ENCODE measurements at regions not wholly inside any gene's neighbourhood (a gene's known extent, or its start where the extent isn't known, plus 50 kb on each side); places are given as distances from the start of the nearest gene placed in this dataset.

DNA sequence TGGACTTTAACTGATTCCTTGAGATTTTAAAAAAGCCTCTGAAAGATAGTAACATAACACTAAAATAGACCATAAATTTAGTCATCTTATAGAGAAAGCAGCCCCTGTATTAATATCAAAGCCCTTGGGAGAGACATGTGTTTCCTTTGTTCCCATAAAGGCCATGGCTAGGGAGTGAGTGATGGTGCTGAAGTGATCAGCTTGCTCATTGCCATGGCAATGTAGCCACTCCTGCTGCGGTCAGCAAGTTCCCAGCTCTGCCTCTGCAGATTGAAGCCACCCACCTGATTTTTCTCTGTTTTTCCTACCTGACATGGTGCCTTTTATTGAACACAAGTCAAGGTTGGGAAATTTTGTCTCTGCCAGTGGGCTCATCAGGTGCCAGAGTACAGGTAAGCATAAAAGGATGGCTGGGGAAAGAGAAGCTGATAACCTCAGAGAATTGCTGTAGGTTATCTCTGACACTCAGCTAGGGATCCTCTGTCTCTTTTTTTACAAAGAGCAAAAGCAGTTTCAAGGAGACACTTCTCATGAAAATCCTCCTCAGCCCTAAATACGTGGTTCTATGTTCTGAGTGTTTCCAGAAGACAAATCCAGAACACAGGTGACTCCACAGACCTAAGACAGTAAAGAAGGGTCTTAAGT lies 296.3 kb upstream of the NMUR2 start:
- no peak overlapping the region for H3K4me3 ChIP-seq
- ATAC-seq (no peak), DNase-seq (ENCODE audit: low read depth, low spot score) (no peak), FAIRE-seq (no peak)
- WGBS (ENCODE audit: insufficient coverage, insufficient replicate concordance, low lambda C conversion rate, missing lambda C conversion rate): 14% methylated on average over 2 of the region's 2 CpGs
- ChIA-PET POLR2A (no interaction called here), CTCF (no interaction called here), RAD21 (ENCODE audit: unreplicated experiment) (no interaction called here), SMC1A (ENCODE audit: uncharacterized antibody, unreplicated experiment) (no interaction called here)
- H3K4me1 ChIP-seq (ENCODE audit: control insufficient read depth, insufficient read depth, low read length): no peaks in the 10 kb centered on the region
- H3K9ac ChIP-seq (ENCODE audit: control insufficient read depth, insufficient read depth, low read length): no peak overlapping the region
- BruUV-seq (replicated peaks): no TSS peak
- TF ChIP-seq, protein P1, sequence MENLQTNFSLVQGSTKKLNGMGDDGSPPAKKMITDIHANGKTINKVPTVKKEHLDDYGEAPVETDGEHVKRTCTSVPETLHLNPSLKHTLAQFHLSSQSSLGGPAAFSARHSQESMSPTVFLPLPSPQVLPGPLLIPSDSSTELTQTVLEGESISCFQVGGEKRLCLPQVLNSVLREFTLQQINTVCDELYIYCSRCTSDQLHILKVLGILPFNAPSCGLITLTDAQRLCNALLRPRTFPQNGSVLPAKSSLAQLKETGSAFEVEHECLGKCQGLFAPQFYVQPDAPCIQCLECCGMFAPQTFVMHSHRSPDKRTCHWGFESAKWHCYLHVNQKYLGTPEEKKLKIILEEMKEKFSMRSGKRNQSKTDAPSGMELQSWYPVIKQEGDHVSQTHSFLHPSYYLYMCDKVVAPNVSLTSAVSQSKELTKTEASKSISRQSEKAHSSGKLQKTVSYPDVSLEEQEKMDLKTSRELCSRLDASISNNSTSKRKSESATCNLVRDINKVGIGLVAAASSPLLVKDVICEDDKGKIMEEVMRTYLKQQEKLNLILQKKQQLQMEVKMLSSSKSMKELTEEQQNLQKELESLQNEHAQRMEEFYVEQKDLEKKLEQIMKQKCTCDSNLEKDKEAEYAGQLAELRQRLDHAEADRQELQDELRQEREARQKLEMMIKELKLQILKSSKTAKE (IDR thresholded peaks at IDR 0.05; ENCODE audit: low read depth, poor library complexity, severe bottlenecking): no peak
- TF ChIP-seq HCFC1 (IDR thresholded peaks at IDR 0.05; ENCODE audit: low read length): no peak
- TF ChIP-seq NFXL1 (IDR thresholded peaks at IDR 0.05; ENCODE audit: borderline replicate concordance): no peak
- no peak for TF ChIP-seq CHD1 (IDR thresholded peaks at IDR 0.05; ENCODE audit: low read depth, low read length)
- TF ChIP-seq POU2F2 (IDR thresholded peaks at IDR 0.05; ENCODE audit: borderline replicate concordance, low read depth, low read length): no peak
- no peak for TF ChIP-seq MEF2A (IDR thresholded peaks at IDR 0.05; ENCODE audit: insufficient read depth, low read depth, low read length)
- no peak for TF ChIP-seq E2F8 (IDR thresholded peaks at IDR 0.05; ENCODE audit: low read depth, partially characterized antibody)
- H4K20me1 ChIP-seq (ENCODE audit: control insufficient read depth, insufficient read depth): no peaks in the 10 kb centered on the region
- H3K79me2 ChIP-seq (ENCODE audit: control insufficient read depth, insufficient read depth, low read length): no peaks in the 10 kb centered on the region
- H2AFZ ChIP-seq (ENCODE audit: control insufficient read depth, low read depth, low read length): no peak overlapping the region
- H3K4me2 ChIP-seq (ENCODE audit: control insufficient read depth, insufficient read depth): no peak overlapping the region
- no peaks in the 10 kb centered on the region for H3K9me3 ChIP-seq (replicated peaks; ENCODE audit: control insufficient read depth, insufficient read depth, low read length)
- no peaks in the 10 kb centered on the region for H3K27me3 ChIP-seq (replicated peaks in 1 of 2; ENCODE audit: control insufficient read depth in 2 of 2, insufficient read depth in 2 of 2, low read length in 1 of 2)
- no peak overlapping the region for H3K27ac ChIP-seq (ENCODE audit: control insufficient read depth, insufficient read depth)
- intact Hi-C loops (cut with micrococcal nuclease; ENCODE audit: unreplicated experiment): no loop called here
- in situ Hi-C loops (cut with MboI): no loop called here
- no peaks in the 10 kb centered on the region for H3K36me3 ChIP-seq (ENCODE audit: control insufficient read depth in 2 of 2, insufficient read depth in 2 of 2, low read length in 1 of 2)
